GM12872 (cell line): ENCODE measurements at regions not wholly inside any gene's neighbourhood (a gene's known extent, or its start where the extent isn't known, plus 50 kb on each side); places are given as distances from the start of the nearest gene placed in this dataset.

Experiments used
- CTCF ChIP-seq: IDR thresholded peaks from 3 replicates; pipeline ENCODE4 v1.5.1; 2011; ENCODE audit warnings: low read depth, mild to moderate bottlenecking, low read length, moderate library complexity; ENCODE audit not compliant: insufficient read depth

GRCh38 chr6:8944548-8944947 is 509.2 kb upstream of the SLC35B3 start:
- no peak for TF ChIP-seq CTCF

GRCh38 chr6:8943073-8943472 is 507.7 kb upstream of the SLC35B3 start:
- TF ChIP-seq CTCF, result no peak

GRCh38 chr6:8941577-8941976 is 506.2 kb upstream of the SLC35B3 start:
- no peak for TF ChIP-seq CTCF

GRCh38 chr6:8940356-8940755 is 505.0 kb upstream of the SLC35B3 start:
- TF ChIP-seq CTCF, result no peak

GRCh38 chr6:8939615-8940014 is 504.3 kb upstream of the SLC35B3 start:
- TF ChIP-seq CTCF, result no peak

GRCh38 chr6:8934318-8934717 is 499.0 kb upstream of the SLC35B3 start:
- TF ChIP-seq CTCF, result no peak

GRCh38 chr6:8930009-8930408 is 494.7 kb upstream of the SLC35B3 start:
- TF ChIP-seq CTCF, result no peak

- TF ChIP-seq CTCF, result no peak
Measured at GRCh38 chr6:8918196-8918595, 482.9 kb upstream of the SLC35B3 start.
